ENCODE measurements at regions not wholly inside any gene's neighbourhood (a gene's known extent, or its start where the extent isn't known, plus 50 kb on each side); places are given as distances from the start of the nearest gene placed in this dataset.

GRCh38 chr13:27855381-27855780 lies 63.1 kb downstream of the GSX1 start (continued):
- no peak for TF ChIP-seq ATF3 (IDR thresholded peaks at IDR 0.05)
- TF ChIP-seq GABPA (IDR thresholded peaks at IDR 0.05 in 1 of 2, conservative IDR thresholded peaks at IDR 0.05 in 1 of 2), result no peak

GRCh38 chr13:27857282-27857681 lies 62.5 kb upstream of the PDX1 start:
- 73% methylated on average over 10 of the region's 10 CpGs for WGBS
- DNase-seq (ENCODE audit: low spot score), result no peak
- TF ChIP-seq HNF4A (conservative IDR thresholded peaks at IDR 0.05), result no peak
- TF ChIP-seq YY1 (IDR thresholded peaks at IDR 0.05), result no peak
- no peak for TF ChIP-seq REST (IDR thresholded peaks at IDR 0.05)
- TF ChIP-seq FOXA2 (IDR thresholded peaks at IDR 0.05), result no peak
- no peak for TF ChIP-seq FOXA1 (IDR thresholded peaks at IDR 0.05)
- no peak for TF ChIP-seq HNF4G (IDR thresholded peaks at IDR 0.05)
- TF ChIP-seq SP1 (IDR thresholded peaks at IDR 0.05), result no peak
- no peak for TF ChIP-seq RXRA (IDR thresholded peaks at IDR 0.05)
- no peak for TF ChIP-seq ZBTB33 (IDR thresholded peaks at IDR 0.05)
- TF ChIP-seq GABPA (IDR thresholded peaks at IDR 0.05 in 1 of 2, conservative IDR thresholded peaks at IDR 0.05 in 1 of 2), result no peak
- no peak for TF ChIP-seq RAD21 (IDR thresholded peaks at IDR 0.05)
- no peak for TF ChIP-seq CTCF (IDR thresholded peaks at IDR 0.05; ENCODE audit: low read depth, low read length, missing input control)
- no peak for TF ChIP-seq JUND (IDR thresholded peaks at IDR 0.05)
- TF ChIP-seq EGR1 (IDR thresholded peaks at IDR 0.05; ENCODE audit: low read depth in 2 of 2), result no peak

More at GRCh38 chr13:27857282-27857681, 62.5 kb upstream of the PDX1 start:
- Histone ChIP-seq H3K27ac (ENCODE audit: low read depth in 1 of 2, low read length in 2 of 2) (no peak overlapping the region), H3K27me3 (ENCODE audit: control insufficient read depth in 4 of 4, insufficient read depth in 4 of 4, low read length in 3 of 4) (peaks cover 0 to 7% (median 2%) of the 10 kb centered on the region in 4 donors), H3K9ac (ENCODE audit: low read depth in 1 of 2, low read length in 2 of 2) (no peak overlapping the region), H3K4me3 (ENCODE audit: low read depth in 1 of 3, low read length in 3 of 3) (no peak overlapping the region), H3K36me3 (ENCODE audit: control insufficient read depth in 4 of 4, insufficient read depth in 3 of 4, low read depth in 1 of 4, low read length in 3 of 4) (no peaks in the 10 kb centered on the region), H3K9me3 (ENCODE audit: control insufficient read depth in 4 of 4, low read length in 3 of 4) (peaks cover 0 to 1% (median 0%) of the 10 kb centered on the region in 4 donors), H3K4me1 (ENCODE audit: control insufficient read depth in 4 of 4, insufficient read depth in 4 of 4, low read length in 3 of 4) (no peaks in the 10 kb centered on the region)

All from liver (tissue), 8 donors.